IMR-90 (cell line): ENCODE measurements at regions not wholly inside any gene's neighbourhood (a gene's known extent, or its start where the extent isn't known, plus 50 kb on each side); places are given as distances from the start of the nearest gene placed in this dataset.

Source experiments
- ATAC-seq: fragments of 200-7000 bp; cut with Tn5 transposase; 2 replicates; pipeline ENCODE4 v1.9.1; 2020; ENCODE audit warnings: low read depth, mild to moderate bottlenecking, moderate library complexity
- BruUV-seq: library from RNA; stranded (reverse); fragments of 400-500 nt; replicated peaks from 2 replicates; lab custom pipeline; 2021; lab: Mats Ljungman, UMichigan
- CTCF ChIA-PET: fragments of 300-600 bp; formaldehyde crosslinking; extraction: SDS; loops from one replicate; lab custom pipeline; 2021; ENCODE audit warnings: antibody characterized with exemption; lab: Yijun Ruan, JAX
- POLR2A ChIA-PET: fragments of 300-600 bp; sonication (Branson Sonifier 250); formaldehyde crosslinking; loops from one replicate; lab custom pipeline; 2022; ENCODE audit warnings: antibody characterized with exemption; ENCODE audit not compliant: unreplicated experiment; lab: Charles Lee
- DNase-seq: peaks from one replicate; pipeline ENCODE4 v3.0.0; 2013
- H2AFZ ChIP-seq: replicated peaks from 2 replicates; pipeline ENCODE3; 2013; ENCODE audit warnings: low read length, mild to moderate bottlenecking; ENCODE audit not compliant: poor library complexity
- H2AK5ac ChIP-seq: 2 replicates; pipeline ENCODE4 v1.6.1; 2013; ENCODE audit warnings: low read depth, low read length, inconsistent platforms
- H2AK9ac ChIP-seq: replicated peaks from 2 replicates; pipeline ENCODE3; 2013; ENCODE audit warnings: mild to moderate bottlenecking, low read depth, low read length, moderate library complexity; ENCODE audit not compliant: poor library complexity
- H2BK120ac ChIP-seq: 2 replicates; pipeline ENCODE4 v1.6.1; 2013; ENCODE audit warnings: low read depth, low read length, inconsistent platforms
- H2BK15ac ChIP-seq: 3 replicates; pipeline ENCODE4 v1.6.1; 2013; ENCODE audit warnings: low read depth, low read length, inconsistent platforms
- H2BK20ac ChIP-seq: 2 replicates; pipeline ENCODE4 v1.6.1; 2013; ENCODE audit warnings: low read depth, mild to moderate bottlenecking, inconsistent platforms, low read length, moderate library complexity
- H2BK5ac ChIP-seq: 2 replicates; pipeline ENCODE4 v1.6.1; 2013; ENCODE audit warnings: mild to moderate bottlenecking, low read depth, low read length, inconsistent platforms; ENCODE audit not compliant: poor library complexity, severe bottlenecking
- H3K14ac ChIP-seq: replicated peaks from 2 replicates; pipeline ENCODE4 v1.6.1; 2013; ENCODE audit warnings: low read depth, low read length, inconsistent platforms
- H3K18ac ChIP-seq: 2 replicates; pipeline ENCODE4 v1.6.1; 2013; ENCODE audit warnings: low read depth, low read length, control low read depth
- H3K23ac ChIP-seq: 2 replicates; pipeline ENCODE4 v1.6.1; 2013; ENCODE audit warnings: low read depth, low read length, inconsistent platforms
- H3K27ac ChIP-seq: 2 replicates; pipeline ENCODE4 v1.5.1; 2013; ENCODE audit warnings: mild to moderate bottlenecking, control low read depth, low read length; ENCODE audit not compliant: insufficient read depth
- H3K27me3 ChIP-seq: 2 replicates; pipeline ENCODE4 v1.6.1; 2013; ENCODE audit warnings: low read length; ENCODE audit not compliant: control insufficient read depth, insufficient read depth
- H3K36me3 ChIP-seq: 2 replicates; pipeline ENCODE4 v1.6.1; 2013; ENCODE audit warnings: low read length, mixed read lengths; ENCODE audit not compliant: control insufficient read depth, insufficient read depth
- H3K4ac ChIP-seq: 2 replicates; pipeline ENCODE4 v1.6.1; 2013; ENCODE audit warnings: low read depth, low read length, inconsistent platforms
- H3K4me1 ChIP-seq: 2 replicates; pipeline ENCODE4 v1.6.1; 2013; ENCODE audit warnings: low read length, mixed read lengths; ENCODE audit not compliant: control insufficient read depth, insufficient read depth
- H3K4me2 ChIP-seq: 2 replicates; pipeline ENCODE4 v1.6.1; 2013; ENCODE audit warnings: low read depth, mild to moderate bottlenecking, control low read depth, low read length, moderate library complexity
- H3K4me3 ChIP-seq: 2 replicates; pipeline ENCODE4 v1.5.1; 2013; ENCODE audit warnings: low read depth, mild to moderate bottlenecking, control low read depth, low read length, moderate library complexity; ENCODE audit not compliant: insufficient read depth
- H3K56ac ChIP-seq: 2 replicates; pipeline ENCODE4 v1.6.1; 2013; ENCODE audit warnings: low read length, inconsistent platforms; ENCODE audit not compliant: insufficient read depth; ENCODE audit errors: extremely low read depth
- H3K79me1 ChIP-seq, 2 experiments: 2 replicates each; pipeline ENCODE4 v1.6.1; 2013; ENCODE audit warnings: low read length in 2 of 2, inconsistent platforms in 1 of 2, low read depth in 1 of 2
- H3K9ac ChIP-seq: 2 replicates; pipeline ENCODE4 v1.6.1; 2013; ENCODE audit warnings: low read depth, low read length, control low read depth
- H3K9me1 ChIP-seq: 2 replicates; pipeline ENCODE4 v1.6.1; 2013; ENCODE audit warnings: low read length, inconsistent platforms; ENCODE audit not compliant: insufficient read depth
- H3K9me3 ChIP-seq: 2 replicates; pipeline ENCODE4 v1.6.1; 2013; ENCODE audit warnings: low read length; ENCODE audit not compliant: control insufficient read depth, insufficient read depth
- H4K20me1 ChIP-seq: 2 replicates; pipeline ENCODE4 v1.6.1; 2013; ENCODE audit warnings: low read length, inconsistent platforms; ENCODE audit not compliant: insufficient read depth
- H4K5ac ChIP-seq: 2 replicates; pipeline ENCODE4 v1.6.1; 2013; ENCODE audit warnings: mild to moderate bottlenecking, low read depth, low read length, control low read depth
- H4K8ac ChIP-seq, 2 experiments: 2 replicates each; pipeline ENCODE4 v1.6.1; 2013; ENCODE audit warnings: low read depth in 2 of 2, low read length in 2 of 2, control low read depth in 1 of 2, inconsistent platforms in 1 of 2
- H4K91ac ChIP-seq: 2 replicates; pipeline ENCODE4 v1.6.1; 2013; ENCODE audit warnings: low read depth, low read length, inconsistent platforms; ENCODE audit not compliant: insufficient read depth
- BHLHE40 ChIP-seq: fragments of 150-350 bp; IDR thresholded peaks from 2 replicates; pipeline ENCODE4 v1.6.1; 2016; ENCODE audit warnings: mild to moderate bottlenecking, low read depth, low read length
- CEBPB ChIP-seq: IDR thresholded peaks from 2 replicates; pipeline ENCODE4 v1.6.1; 2012; ENCODE audit warnings: low read depth, low read length, improper control_type of control experiment
- CHD1 ChIP-seq: IDR thresholded peaks from 2 replicates; pipeline ENCODE4 v1.6.1; 2012; ENCODE audit warnings: low read depth, low read length, improper control_type of control experiment
- ELK1 ChIP-seq: fragments of 150-350 bp; IDR thresholded peaks from 2 replicates; pipeline ENCODE4 v1.6.1; 2016; ENCODE audit warnings: low read depth, mild to moderate bottlenecking, low read length, moderate library complexity, borderline replicate concordance
- FOS ChIP-seq: fragments of 150-350 bp; IDR thresholded peaks from 2 replicates; pipeline ENCODE4 v1.6.1; 2016; ENCODE audit warnings: low read depth, low read length
- MAZ ChIP-seq: IDR thresholded peaks from 2 replicates; pipeline ENCODE4 v1.6.1; 2012; ENCODE audit warnings: low read depth, mild to moderate bottlenecking, low read length, improper control_type of control experiment, moderate library complexity, borderline replicate concordance
- MXI1 ChIP-seq: IDR thresholded peaks from 2 replicates; pipeline ENCODE4 v1.6.1; 2012; ENCODE audit warnings: low read depth, mild to moderate bottlenecking, low read length, moderate library complexity, borderline replicate concordance
- NFE2L2 ChIP-seq: fragments of 150-350 bp; IDR thresholded peaks from 2 replicates; pipeline ENCODE4 v1.6.1; 2016; ENCODE audit warnings: low read depth, mild to moderate bottlenecking, low read length
- POLR2A ChIP-seq: IDR thresholded peaks from 2 replicates; pipeline ENCODE4 v1.6.1; 2012; ENCODE audit warnings: mild to moderate bottlenecking, low read depth, low read length
- RAD21 ChIP-seq: IDR thresholded peaks from 2 replicates; pipeline ENCODE4 v1.6.1; 2012; ENCODE audit warnings: low read length, improper control_type of control experiment
- RCOR1 ChIP-seq: IDR thresholded peaks from 2 replicates; pipeline ENCODE4 v1.6.1; 2012; ENCODE audit warnings: mild to moderate bottlenecking, low read length, improper control_type of control experiment; ENCODE audit not compliant: insufficient replicate concordance
- RFX5 ChIP-seq: IDR thresholded peaks from 2 replicates; pipeline ENCODE4 v1.8.0; 2012; ENCODE audit warnings: low read depth, mild to moderate bottlenecking, low read length, moderate library complexity
- SMC3 ChIP-seq: fragments of 150-350 bp; IDR thresholded peaks from 2 replicates; pipeline ENCODE4 v1.6.1; 2016; ENCODE audit warnings: low read depth, mild to moderate bottlenecking, antibody characterized with exemption, low read length, moderate library complexity
- WGBS, 2 experiments: methylation state at CpG; one replicate each; pipeline versions ENCODE4 v1.1.5 to v1.1.7; 2013; ENCODE audit warnings: missing lambda C conversion rate in 2 of 2; ENCODE audit not compliant: insufficient read length in 1 of 2; ENCODE audit errors: extremely low coverage in 2 of 2; 5-methylcytosine and 5-hydroxymethylcytosine counted together
- dilution Hi-C: fragments of 300-500 bp; cut with HindIII; formaldehyde crosslinking; loops from one replicate; pipeline ENCODE4 v1.14.3; 2018; ENCODE audit warnings: low sequenced_read_pairs; ENCODE audit not compliant: unreplicated experiment
- in situ Hi-C: fragments of 300-500 bp; cut with MboI; formaldehyde crosslinking; loops from 3 replicates; pipeline ENCODE4 v1.14.3; 2019; ENCODE audit warnings: low sequenced_read_pairs, inconsistent platforms, mixed read lengths
- intact Hi-C: fragments of 100-400 bp; cut with micrococcal nuclease; formaldehyde crosslinking; loops from 2 replicates; pipeline ENCODE4 v1.10.0; 2022

- Histone ChIP-seq H3K27ac (no peak overlapping the region), H3K4ac (no peak overlapping the region), H3K18ac (no peak overlapping the region), H2AK5ac (no peak overlapping the region), H3K9me3 (no peaks in the 10 kb centered on the region), H2AK9ac (no peak overlapping the region), H2BK5ac (no peak overlapping the region), H3K4me1 (no peaks in the 10 kb centered on the region), H3K23ac (no peak overlapping the region), H4K91ac (no peak overlapping the region), H4K5ac (no peak overlapping the region), H2AFZ (no peak overlapping the region), H3K14ac (no peak overlapping the region), H3K9me1 (no peaks in the 10 kb centered on the region), H2BK120ac (no peak overlapping the region), H2BK15ac (no peak overlapping the region), H3K36me3 (no peaks in the 10 kb centered on the region), H4K8ac (no peak overlapping the region), H3K27me3 (no peaks in the 10 kb centered on the region), H3K79me1 (no peaks in the 10 kb centered on the region), H3K9ac (no peak overlapping the region), H3K4me2 (no peak overlapping the region), H4K20me1 (no peaks in the 10 kb centered on the region), H3K56ac (no peak overlapping the region), H2BK20ac (no peak overlapping the region), H3K4me3 (no peak overlapping the region)
- WGBS, 2 experiments, result no CpG with 5 or more reads among the region's 5 CpGs
- intact Hi-C loops (no loop called here), in situ Hi-C loops (no loop called here), dilution Hi-C loops (no loop called here)
- DNase-seq (no peak), ATAC-seq (no peak)
- ChIA-PET CTCF (no interaction called here), POLR2A (no interaction called here)
- no peak for TF ChIP-seq ELK1
- TF ChIP-seq MXI1, result no peak
- no peak for TF ChIP-seq RFX5
- no peak for TF ChIP-seq NFE2L2
- no peak for TF ChIP-seq MAZ
- TF ChIP-seq RCOR1, result no peak
- TF ChIP-seq FOS, result no peak
- no peak for TF ChIP-seq RAD21
- no peak for TF ChIP-seq BHLHE40
- TF ChIP-seq CEBPB, result no peak
- TF ChIP-seq POLR2A, result no peak
- no peak for TF ChIP-seq SMC3
- TF ChIP-seq CHD1, result no peak
- no TSS peak for BruUV-seq
These were observed 583.4 kb upstream of the CDH2 start for GRCh38 chr18:28760299-28760698.
